Adrenal gland (tissue), 9 donors: ENCODE measurements at regions not wholly inside any gene's neighbourhood (a gene's known extent, or its start where the extent isn't known, plus 50 kb on each side); places are given as distances from the start of the nearest gene placed in this dataset.
"Not testable (repeated sequence)": the region's sequence is repeated elsewhere in the genome, so short reads cannot be mapped to it uniquely, and the experiment has no call there.

ENCODE experiments used
- DNase-seq, 7 donors: peaks; one replicate each; pipeline ENCODE4 v3.0.0-alpha.2; 2019 to 2020
- H3K27ac ChIP-seq, 5 donors: fragments of 200-600 bp; sonication (generic) in 4 of 5; 1 replicate in 3 of 5; 2 replicates in 2 of 5; pipeline versions ENCODE4 v1.5.1 to v1.8.0; 2016 to 2020; ENCODE audit warnings: mild to moderate bottlenecking in 1 of 5
- H3K27me3 ChIP-seq: fragments of 200-600 bp; 2 replicates; pipeline ENCODE4 v1.8.0; 2021
- H3K36me3 ChIP-seq, 2 donors: fragments of 200-600 bp; replicated peaks in 1 of 2; 1 replicate in 1 of 2; 2 replicates in 1 of 2; pipeline versions ENCODE4 v1.5.1 to v1.8.0; 2018 to 2022
- H3K4me1 ChIP-seq, 2 donors: fragments of 200-600 bp; replicated peaks in 1 of 2; 1 replicate in 1 of 2; 2 replicates in 1 of 2; pipeline versions ENCODE4 v1.5.1 to v1.8.0; 2018 to 2021
- H3K4me3 ChIP-seq, 4 donors: fragments of 200-600 bp; sonication (generic) in 3 of 4; one replicate each; pipeline ENCODE4 v1.5.1; 2016 to 2018
- H3K9me3 ChIP-seq, 3 donors: fragments of 200-600 bp; sonication (generic) in 1 of 3; replicated peaks in 1 of 3; 1 replicate in 2 of 3; 2 replicates in 1 of 3; pipeline versions ENCODE4 v1.5.1 to v1.8.0; 2016 to 2021
- CTCF ChIP-seq, 6 experiments: fragments of 450-650 bp in 4 of 6; fragments of 200-600 bp in 2 of 6; sonication (generic) in 1 of 6; IDR thresholded peaks; 1 replicate in 5 of 6; 2 replicates in 1 of 6; pipeline versions ENCODE4 v1.5.1 to v1.8.0; 2016 to 2021; ENCODE audit warnings: antibody characterized with exemption in 6 of 6, mild to moderate bottlenecking in 2 of 6, moderate library complexity in 1 of 6
- POLR2A ChIP-seq, 2 donors: fragments of 450-650 bp; IDR thresholded peaks; one replicate each; pipeline ENCODE4 v1.6.1; 2017; ENCODE audit warnings: antibody characterized with exemption in 2 of 2, mild to moderate bottlenecking in 2 of 2, moderate library complexity in 1 of 2
- WGBS, 4 donors: extraction: QIAGEN DNeasy Blood & Tissue Kit in 2 of 4; methylation state at CpG; one replicate each; pipeline versions ENCODE4 v1.1.5 to v1.1.7; 2013 to 2017; 5-methylcytosine and 5-hydroxymethylcytosine counted together
- intact Hi-C, 2 donors: fragments of 100-400 bp; cut with DNase I; formaldehyde crosslinking; loops; one replicate each; pipeline versions ENCODE4 v1.14.1 to v1.15.0; 2022 to 2023
- donor health status: healthy with polysubstance abuse.
- donor health status: Bipolar disorder and iron deficiency.
- donor health status: DM: yes; HTN: yes; CAD: no.
- donor health status: DM: no; HTN: no; CAD: no.
- donor health status: DM: no; HTN: no; CAD: no.

DNA sequence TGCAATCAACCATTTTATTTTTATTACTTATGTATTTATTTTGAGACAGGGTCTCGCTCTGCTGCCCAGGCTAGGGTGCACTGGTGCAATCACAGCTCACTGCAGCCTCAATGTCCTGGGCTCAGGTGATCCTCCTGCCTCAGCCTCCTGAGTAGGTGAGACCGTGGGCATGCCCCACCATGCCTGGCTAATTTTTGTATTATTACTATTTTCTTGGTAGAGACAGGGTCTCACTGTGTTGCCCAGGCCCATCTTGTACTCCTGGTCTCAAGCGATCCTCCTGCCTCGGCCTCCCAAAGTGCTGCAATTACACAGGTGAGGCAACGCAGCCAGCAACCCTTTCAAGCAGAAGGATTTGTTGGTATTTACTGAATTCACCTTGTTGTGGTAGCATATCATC, 60.3 kb upstream of the PPP2R3B start:
- 73 to 88% (median 81%) methylated on average over 5 of the region's 5 CpGs for WGBS, 4 donors
- no peaks in the 10 kb centered on the region for H3K36me3 ChIP-seq
- no peak for DNase-seq

GRCh38 chrX:451750-452149, 65.0 kb upstream of the PPP2R3B start:
- WGBS, 4 donors, result 57 to 61% (median 59%) methylated on average over 12 of the region's 12 CpGs
- intact Hi-C loops, DNase-seq: not testable (repeated sequence)

More for the DNA sequence above, 60.3 kb upstream of the PPP2R3B start:
- Histone ChIP-seq H3K4me3 (no peak overlapping the region), H3K9me3 (no peaks in the 10 kb centered on the region), H3K4me1 (no peaks in the 10 kb centered on the region), H3K27ac (no peak overlapping the region), H3K27me3 (peaks cover 6% of the 10 kb centered on the region)
- TF ChIP-seq POLR2A (IDR thresholded peaks at IDR 0.05) (no peak), CTCF (IDR thresholded peaks at IDR 0.05) (no peak)
- intact Hi-C loops, result no loop called here

DNA sequence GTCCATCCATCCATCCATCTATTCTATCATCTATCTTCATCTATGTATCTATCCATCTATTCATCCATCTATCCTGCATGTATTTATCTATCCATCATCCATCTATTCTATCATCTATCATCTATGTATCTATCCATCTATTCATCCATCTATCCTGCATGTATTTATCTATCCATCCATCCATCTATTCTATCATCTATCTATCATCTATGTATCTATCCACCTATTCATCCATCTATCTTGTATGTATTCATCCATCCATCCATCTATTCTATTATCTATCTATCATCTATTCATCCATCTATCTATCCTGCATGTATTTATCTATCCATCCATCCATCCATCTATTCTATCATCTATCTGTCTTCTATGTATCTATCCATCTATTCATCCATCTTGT, 65.9 kb upstream of the PPP2R3B start:
- H3K27me3 ChIP-seq, result peaks cover 6% of the 10 kb centered on the region
- H3K4me1 ChIP-seq, result no peaks in the 10 kb centered on the region
- H3K27ac ChIP-seq, result no peak overlapping the region
- no peak for TF ChIP-seq CTCF (IDR thresholded peaks at IDR 0.05)
- TF ChIP-seq POLR2A (IDR thresholded peaks at IDR 0.05), result no peak
- intact Hi-C loops, result no loop called here
- no peaks in the 10 kb centered on the region for H3K9me3 ChIP-seq
- no peak overlapping the region for H3K4me3 ChIP-seq
- no peak for DNase-seq
- H3K36me3 ChIP-seq, result no peaks in the 10 kb centered on the region

More at GRCh38 chrX:451750-452149, 65.0 kb upstream of the PPP2R3B start:
- H3K27ac ChIP-seq, H3K27me3 ChIP-seq, H3K4me3 ChIP-seq, H3K36me3 ChIP-seq, H3K4me1 ChIP-seq, H3K9me3 ChIP-seq: not testable (repeated sequence)

- H3K4me1 ChIP-seq, H3K27ac ChIP-seq, DNase-seq, intact Hi-C loops, H3K4me3 ChIP-seq, H3K9me3 ChIP-seq, H3K27me3 ChIP-seq, H3K36me3 ChIP-seq: not testable (repeated sequence)
- 81 to 94% (median 88%) methylated on average over 7 of the region's 7 CpGs for WGBS, 4 donors
Measured at GRCh38 chrX:454514-454913, 67.8 kb upstream of the PPP2R3B start.

GRCh38 chrX:455199-455598, 68.5 kb upstream of the PPP2R3B start:
- H3K36me3 ChIP-seq, result no peaks in the 10 kb centered on the region
- no peaks in the 10 kb centered on the region for H3K9me3 ChIP-seq
- no peaks in the 10 kb centered on the region for H3K27me3 ChIP-seq
- no peak for TF ChIP-seq POLR2A (IDR thresholded peaks at IDR 0.05)
- no peak for TF ChIP-seq CTCF (IDR thresholded peaks at IDR 0.05)
- WGBS, 4 donors, result 44 to 60% (median 55%) methylated on average over 7 to 8 of the region's 8 CpGs
- H3K4me1 ChIP-seq, result no peaks in the 10 kb centered on the region
- H3K4me3 ChIP-seq, result no peak overlapping the region
- H3K27ac ChIP-seq, result no peak overlapping the region
- no peak for DNase-seq
- intact Hi-C loops, result no loop called here
